HPDE6-E6E7 (cell line): ENCODE measurements at regions not wholly inside any gene's neighbourhood (a gene's known extent, or its start where the extent isn't known, plus 50 kb on each side); places are given as distances from the start of the nearest gene placed in this dataset.

ENCODE experiments used
- DNase-seq: peaks from one replicate; pipeline ENCODE4 v3.0.0; 2011; ENCODE audit warnings: missing footprints; ENCODE audit errors: extremely low spot score

DNA sequence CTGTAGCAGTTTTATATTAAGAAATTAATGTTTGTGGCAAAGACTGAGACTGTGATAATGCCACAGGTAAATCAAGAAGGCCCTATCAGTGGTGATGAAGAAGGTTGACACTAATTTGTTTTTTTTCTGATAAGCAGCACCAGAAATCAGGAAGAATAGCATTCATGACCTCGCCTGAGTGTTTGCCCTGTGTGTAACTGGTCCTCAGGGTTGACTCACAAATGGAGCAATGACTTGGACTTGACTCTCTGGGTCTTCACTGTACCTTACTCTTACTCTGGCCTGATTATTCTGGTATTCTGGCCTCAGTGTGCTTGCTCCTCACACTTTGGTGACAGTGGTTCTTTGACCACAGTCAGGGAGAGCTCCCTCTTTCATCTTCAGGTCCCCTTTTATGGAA, 243.9 kb downstream of the HAO1 start:
- peak; percentile 13 for DNase-seq

DNA sequence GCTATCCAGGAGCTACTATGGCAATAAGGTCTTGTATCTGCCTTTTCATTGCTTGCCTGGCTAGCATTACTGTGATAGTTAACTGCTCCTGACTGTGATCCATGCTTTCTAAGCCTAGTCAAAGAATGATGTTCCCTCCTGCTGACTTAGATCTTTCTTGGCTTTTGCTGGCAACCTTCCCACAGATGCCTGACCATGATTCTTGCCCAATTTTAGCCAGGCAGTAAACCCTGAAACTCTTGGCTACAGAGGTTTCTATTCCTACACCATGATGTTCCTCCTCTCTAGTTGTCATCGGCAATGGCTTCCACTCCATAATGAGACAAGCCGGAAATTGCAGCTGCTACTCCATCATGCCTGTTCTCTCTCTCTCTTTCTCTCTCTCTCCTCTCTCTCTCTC, 238.1 kb downstream of the HAO1 start:
- DNase-seq: no peak

DNA sequence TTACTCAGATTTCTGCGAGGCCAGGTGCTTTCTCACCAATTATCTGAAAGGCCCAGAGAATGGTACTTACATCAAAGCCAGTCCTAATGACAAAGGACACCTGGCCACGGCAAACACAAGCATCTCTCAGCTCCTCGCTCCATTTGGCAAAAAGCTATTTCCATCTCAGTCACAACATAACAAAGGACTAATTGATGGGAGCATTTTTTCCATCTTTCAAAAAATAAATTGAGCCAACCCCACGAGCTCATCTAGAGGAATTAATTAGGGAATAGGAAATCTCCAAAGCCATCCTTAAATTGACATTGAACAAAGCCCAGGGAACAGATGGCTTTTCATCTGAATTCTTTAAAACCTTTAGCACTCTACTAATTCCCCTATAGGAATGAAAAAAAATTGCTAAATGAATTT, 236.7 kb downstream of the HAO1 start:
- no peak for DNase-seq

DNA sequence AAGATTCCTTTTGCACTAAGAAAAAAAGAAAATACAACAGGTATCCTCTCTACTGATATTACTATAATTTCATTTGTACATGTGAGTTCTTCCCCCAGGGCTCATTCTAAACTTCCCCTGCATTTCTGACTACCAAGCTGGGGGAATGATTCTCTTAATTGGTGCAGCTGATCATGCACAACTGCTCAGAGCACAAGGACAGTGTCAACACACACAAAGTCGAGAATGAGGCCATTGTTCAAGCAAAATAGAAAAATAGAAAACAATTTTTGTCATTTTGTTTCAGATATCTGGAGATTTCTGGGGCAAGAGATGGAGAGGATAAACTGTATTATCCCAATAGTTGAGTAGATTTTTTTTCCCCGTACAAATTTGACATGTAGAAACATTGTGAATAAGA, 236.3 kb downstream of the HAO1 start:
- no peak for DNase-seq

DNA sequence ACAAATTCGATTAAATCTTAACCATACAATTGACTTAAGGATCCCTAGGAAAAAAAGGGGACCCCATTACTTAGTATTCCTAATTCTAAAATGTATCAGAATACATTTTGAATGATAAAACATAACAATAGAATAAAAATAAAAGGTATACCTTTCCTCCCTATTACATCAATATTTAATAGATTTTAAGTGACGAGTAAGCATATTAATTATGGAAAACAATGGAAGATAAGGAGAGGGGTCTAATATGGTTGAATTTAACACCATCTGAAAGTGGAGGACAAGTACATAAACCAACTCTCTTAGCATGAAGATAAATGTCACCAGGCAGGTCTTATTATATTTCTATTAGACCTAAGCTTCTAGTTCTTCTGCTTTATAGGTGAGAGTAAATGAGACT, 232.1 kb downstream of the HAO1 start:
- DNase-seq: no peak

DNA sequence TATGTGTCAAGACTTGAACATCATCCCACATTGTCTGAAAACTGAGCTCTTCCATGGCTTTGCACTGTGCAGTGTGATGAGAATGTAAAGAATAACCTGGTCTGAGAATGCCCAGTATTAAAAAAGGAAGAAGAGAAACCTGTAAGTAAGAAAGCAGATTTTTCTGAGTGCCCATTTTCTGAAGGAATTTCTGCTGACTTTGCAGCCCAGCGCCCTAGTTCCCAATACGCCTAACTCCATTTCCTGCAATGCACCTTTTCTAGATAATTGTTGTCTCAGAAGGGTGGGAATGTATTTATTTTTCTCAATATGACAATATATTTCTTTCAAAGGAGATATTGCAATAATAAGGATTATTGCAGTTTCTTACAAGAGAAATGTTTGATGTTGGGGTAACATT, 231.5 kb downstream of the HAO1 start:
- no peak for DNase-seq

DNA sequence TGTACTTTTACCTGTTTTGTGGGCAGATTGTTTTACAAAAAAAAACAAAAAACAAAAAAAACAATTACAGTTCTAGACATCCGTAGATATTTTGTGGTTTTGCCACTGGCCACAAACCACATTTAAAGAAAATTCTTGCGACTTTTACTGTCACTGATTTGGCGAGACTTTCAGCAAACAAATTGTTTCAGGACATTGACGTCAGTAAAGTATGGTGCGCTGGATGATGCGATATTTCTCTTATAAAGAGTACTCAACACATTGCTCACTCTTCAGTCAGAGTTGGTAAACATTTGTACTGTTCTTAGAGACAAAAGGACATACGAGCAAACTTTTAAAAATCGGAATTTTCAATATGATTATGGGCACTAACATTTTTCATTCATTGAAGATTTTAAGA, 229.8 kb downstream of the HAO1 start:
- no peak for DNase-seq

DNA sequence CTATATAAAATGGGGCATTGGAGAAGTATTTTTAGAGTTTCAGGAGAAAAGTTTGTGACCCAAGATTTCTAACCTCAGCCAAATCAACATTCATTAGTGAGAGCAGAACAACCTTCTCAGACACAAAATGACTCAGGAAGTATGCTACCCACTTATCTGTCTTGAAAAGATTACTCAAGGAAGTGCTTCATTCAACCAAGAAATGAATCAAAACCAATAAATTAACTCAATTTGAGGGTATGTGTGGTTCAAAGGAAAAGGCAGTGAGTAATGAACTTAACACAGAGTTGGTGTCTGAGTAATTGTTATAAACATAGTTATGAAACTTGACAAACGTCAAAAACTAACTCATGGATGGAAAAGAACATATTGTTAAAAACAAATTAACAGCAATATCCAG, 227.6 kb downstream of the HAO1 start:
- DNase-seq: no peak

DNA sequence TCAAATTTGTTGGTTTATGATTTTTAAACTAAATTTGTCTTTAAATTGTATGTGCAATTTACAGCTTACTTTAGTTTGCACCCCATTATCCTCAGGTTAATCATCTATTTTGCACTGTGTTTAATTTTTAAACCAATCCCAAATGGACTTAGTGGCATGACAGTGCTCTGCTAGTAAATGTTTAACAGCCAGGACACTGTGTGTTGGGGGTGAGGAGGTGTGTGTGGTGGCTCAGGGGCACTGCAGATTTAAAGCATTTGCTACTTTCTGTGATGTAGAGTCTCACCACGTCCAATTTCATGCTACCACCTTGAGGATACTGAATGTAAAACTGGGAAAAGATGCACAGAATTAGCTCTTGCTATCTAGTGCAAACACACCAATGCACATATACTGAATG, 225.7 kb downstream of the HAO1 start:
- DNase-seq: no peak

DNA sequence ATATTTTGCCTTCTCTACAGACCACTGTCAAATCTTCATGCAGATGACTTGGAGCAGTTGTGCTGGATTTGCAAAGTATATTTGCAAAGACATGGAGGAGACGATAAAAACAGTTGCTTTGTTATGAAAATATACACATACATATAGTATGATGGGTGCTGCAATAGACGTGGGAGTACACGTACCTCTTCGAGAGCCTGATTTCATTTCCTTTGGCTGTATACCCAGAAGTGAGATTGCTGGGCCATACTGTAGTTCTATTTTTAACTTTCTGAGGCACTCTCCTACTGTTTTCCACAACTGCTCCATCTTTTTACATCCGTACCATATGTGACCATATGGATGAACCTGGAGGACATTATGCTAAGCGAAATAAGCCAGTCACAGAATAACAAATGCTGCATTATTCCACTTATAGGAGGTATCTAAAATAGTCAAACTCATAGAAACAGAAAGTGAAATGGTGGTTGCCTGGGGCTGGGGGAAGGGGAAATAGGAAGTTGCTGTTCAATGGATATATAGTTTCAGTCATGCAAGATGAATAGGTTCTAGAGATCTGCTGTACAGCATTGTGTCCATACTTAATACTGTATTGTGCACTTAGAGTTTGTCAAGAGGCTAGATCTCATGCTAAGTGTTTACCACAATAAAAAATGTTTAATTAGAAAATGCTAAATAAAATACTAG, 223.8 kb downstream of the HAO1 start:
- no peak for DNase-seq

DNA sequence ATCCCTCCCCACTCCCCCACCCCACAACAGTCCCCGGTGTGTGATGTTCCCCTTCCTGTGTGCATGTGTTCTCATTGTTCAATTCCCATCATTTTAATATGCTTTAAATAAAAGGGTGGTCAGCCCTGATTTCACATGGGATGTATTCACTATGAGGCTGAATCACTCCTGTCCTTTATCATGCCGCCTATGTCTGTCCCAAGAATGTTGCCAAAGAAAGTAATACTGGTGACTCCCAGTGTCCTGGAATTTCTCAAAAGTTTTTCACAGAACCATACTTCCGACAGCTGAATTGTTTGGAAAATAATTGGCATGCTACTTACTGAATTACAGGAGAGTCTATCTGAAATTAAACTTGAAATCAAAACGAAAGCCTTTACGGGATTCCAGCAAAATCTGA, 217.7 kb downstream of the HAO1 start:
- DNase-seq: no peak

DNA sequence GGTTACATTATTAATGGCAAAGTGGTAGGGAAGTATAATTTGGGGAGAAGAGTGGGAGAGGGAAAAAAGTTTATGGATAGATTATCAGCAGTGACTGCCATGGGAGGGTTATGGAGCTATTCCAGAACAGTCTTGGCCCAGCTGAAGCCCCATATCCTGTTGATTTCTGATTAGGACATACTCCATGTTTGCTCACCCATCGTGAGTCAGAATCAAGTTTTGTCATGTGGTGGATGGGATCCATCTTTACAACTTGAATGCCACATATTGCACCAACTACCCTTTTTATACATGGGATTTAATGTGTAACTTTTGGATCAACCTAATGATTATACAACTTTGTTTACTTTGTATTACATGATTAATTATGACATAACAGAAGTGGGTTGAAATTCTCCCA, 217.0 kb downstream of the HAO1 start:
- DNase-seq: peak; percentile 39

DNA sequence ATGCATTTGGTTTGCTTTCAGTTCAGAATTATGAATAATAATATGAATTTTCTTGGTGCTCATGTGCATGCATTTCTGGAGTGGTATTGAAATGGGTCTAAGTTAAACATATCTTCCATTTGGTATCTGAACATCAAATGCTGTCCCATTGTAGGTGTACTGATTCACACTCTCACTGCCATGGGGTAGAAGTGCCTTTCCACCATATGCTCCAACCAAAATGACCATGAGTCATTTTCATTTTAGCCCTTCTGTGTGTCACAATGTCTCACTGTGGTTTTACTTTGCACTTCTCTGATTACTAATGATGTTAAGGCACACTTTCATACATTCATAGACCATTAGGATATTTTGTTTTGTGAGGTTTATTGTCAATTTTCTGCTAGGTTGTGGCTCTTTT, 211.9 kb downstream of the HAO1 start:
- peak; percentile 16 for DNase-seq

DNA sequence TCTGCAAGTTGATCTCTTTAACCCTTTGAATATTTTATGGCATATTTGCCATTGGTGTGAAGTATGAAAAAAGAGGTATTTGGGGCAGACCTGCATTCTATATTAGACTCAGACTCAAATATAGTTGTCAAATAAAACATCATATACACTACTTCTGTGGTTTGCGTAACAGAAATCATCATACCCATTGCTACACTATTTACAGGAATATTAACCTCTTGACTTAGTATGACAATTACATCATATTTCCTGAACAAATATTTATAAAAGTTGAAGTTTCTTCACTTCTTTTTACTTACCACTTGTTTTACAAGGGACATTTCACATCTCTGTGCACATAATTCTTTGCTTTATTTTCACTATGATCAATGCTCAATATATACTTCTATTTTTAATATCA, 206.0 kb downstream of the HAO1 start:
- DNase-seq: no peak

DNA sequence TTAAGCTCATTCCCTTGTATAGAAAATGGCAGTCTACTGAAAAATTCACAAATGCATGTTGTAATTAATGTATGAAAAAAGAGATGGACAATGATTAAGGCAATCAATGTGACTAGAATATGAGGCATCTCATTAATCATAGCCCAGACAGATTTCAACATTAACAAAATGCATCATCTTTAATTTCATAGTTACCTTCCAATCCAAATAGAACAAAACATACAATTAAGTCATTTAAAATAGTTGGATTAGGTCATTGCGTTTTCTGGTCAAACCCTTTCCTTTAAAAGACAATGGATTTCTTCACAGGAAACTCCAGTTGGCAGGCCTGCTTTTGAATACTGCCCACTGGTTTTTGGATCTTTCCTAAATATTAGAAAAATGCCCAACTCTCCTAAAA, 203.9 kb downstream of the HAO1 start:
- DNase-seq: no peak

DNA sequence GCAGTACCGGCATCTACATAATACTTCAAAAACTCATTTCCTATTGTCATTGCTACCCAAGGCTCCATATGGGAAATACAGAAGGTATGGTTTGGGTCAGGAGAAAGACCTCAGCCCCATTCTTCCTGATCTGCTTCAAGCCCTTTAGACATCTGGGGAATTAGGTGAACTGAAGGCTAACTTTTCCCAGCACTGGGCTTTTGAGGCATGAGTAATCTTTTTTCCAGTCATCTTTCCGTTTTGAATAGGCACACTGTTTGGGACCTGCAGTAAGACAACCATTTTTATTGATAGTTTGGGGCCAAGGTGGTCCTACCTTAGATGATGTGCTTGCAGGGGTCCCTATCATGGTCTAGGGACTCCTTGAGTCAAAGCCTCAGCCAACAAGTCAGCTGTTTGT, 198.4 kb downstream of the HAO1 start:
- DNase-seq: no peak

DNA sequence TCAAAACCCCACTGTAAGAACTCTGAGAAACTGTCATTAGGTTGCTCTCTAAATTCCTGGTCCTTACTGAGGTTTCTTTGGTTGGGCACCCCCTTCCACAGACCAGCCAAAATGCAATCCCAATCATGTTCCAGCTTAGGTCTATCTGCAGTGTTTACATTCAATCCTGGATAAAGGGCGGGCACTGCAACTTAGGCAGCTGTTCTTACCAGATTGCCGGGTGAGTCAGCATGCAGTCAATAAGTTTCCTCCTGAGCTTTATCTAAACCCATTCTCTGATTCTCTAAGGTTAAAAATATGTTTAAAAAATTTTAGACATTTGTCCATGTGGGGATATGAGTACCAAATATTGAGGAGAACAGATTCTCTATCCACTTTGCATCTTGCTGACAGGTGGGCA, 197.8 kb downstream of the HAO1 start:
- DNase-seq: peak; percentile 69

DNA sequence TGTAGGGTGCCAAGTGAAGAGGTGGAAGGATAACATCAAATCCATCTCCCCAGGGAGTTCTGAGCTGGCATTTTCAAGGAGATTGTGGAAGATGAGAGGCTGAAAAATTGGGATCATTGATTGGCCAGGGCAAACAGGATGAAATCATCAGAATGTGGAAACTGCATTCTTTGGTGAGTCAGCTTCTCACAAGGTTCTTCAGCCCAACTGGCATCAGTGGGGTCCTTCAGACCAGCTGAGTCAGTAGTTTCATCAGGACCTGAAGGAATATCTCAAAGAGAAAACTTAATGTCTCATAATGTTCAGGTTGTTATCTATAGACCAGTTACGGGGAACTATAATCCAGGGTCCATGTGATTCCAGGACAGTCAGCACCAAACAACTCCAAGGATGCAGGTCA, 195.8 kb downstream of the HAO1 start:
- no peak for DNase-seq

DNA sequence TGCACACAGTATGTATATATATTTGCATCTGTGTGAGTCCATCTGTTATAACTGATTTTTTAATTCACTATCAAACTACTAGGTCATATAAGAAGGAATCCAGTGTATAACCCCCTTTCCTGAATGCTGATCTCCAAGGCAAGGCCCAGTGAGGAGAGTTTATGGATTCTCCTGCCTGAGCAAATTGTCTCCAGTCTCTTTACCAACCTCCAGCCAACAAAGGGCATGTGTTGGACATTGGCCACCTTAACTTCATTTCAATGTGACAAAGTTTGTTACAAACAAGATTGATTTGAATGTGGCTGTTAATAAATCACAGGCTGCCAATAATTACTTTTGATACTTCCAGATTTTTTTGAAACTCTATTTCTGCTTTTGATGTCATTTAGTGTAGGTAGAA, 191.6 kb downstream of the HAO1 start:
- no peak for DNase-seq

DNA sequence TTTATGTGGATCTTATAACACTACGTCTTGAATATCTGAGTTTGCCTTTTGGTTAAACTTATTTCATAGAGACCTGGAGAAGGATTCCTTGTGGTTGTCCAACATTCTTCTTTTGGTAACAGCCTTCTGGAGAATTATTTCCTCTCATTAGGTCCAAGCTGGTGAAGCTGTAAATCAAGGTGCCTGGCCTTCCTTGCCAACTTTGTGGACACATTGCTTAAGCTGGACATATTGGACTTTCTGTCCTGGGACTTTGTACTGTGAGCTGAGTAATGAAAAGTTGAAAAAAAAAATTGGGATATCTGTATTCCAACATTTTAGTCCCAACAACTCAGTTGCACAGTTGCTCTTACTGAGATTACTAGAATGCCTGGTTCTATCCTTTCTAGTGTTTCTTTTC, 186.2 kb downstream of the HAO1 start:
- DNase-seq: no peak

DNA sequence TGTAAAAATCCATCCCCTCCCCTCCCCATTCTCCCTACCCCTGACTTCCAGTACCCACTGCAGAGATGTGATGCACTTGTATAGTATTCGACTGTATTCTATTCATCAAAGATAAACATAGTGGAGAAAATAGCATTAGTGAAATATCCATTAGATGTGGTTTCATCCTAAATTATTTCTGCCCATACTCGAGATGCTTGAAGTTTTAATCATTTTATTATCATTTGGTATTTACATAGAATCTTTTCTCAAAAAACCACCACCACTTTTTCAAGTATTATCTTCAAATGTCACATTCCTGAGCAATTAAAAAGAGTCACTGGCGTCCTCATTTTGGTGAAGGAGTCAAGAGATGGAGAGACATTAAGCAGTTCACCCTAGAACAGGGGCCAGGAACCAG, 181.9 kb downstream of the HAO1 start:
- no peak for DNase-seq

DNA sequence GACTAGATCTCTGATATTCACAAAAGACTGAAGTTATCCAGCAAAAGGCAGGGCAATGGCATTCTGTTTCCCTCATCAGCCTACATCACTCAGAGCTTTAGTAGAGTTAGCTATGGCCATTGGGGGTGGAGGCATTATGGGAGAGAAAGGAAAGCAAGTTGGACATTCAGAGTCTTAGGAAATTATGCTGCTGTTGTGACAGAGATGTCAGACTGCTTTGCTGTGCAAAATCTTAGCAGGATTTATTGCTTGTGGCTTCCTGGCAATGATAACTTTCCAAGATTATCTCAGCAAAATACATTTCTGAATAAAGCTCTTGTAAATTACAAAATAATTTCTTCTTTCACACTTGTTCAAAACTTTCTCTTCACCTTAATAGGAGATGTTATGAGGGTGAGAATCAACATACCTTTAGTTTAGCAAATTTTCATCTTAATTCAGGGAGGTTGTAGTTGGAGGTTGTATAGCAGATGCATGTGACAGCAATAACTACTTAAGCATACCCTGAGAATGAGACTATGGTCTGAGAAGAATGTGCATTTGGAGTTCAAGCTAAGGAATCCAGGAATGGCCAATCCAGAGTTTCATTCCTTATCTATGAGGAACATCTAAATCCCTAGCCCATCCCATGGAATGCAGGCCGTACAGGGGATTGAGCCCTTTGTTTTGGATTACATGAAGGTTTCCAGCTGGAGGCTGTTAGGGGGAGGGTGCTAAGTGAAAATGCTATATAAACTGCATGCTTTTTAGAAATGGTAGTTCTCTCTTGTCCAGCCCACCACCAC, 179.8 kb downstream of the HAO1 start:
- DNase-seq: no peak

DNA sequence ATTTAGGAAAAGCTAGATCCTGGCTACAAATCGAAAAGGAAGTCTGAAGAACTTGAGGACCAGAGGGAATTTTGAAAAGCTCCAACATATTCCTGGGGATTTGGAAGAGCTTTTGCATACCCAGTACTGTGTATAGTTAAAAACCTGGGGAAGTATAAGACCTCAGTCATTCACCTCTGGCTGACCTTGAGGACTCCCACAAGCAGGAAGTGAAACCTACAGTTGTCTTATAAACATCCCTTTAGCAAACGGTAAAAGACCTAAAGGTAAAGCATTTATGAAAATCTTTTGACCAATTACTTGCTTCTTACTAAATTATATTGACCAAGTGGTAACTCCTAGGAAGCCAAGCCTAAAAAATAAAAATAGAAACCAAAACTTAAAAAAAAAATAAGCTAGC, 175.0 kb downstream of the HAO1 start:
- DNase-seq: no peak

DNA sequence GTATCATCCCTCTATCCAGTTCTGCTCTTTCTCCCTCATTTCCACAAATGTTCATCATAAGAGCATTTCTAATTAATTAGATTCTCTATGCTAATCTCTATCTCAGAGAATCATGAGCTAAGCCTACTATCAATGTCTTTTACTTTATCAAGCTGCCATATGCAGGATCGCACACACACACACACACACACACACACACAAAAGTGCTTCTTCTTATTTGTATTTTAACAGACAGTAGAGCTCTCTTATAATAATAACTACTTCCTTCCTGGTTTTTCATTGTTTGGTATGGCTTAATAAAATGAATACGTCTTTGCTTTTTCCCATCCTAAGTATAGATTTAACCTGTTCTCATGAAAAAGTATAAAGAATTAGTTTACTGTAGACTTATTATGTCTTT, 170.2 kb downstream of the HAO1 start:
- no peak for DNase-seq
